ENCODE measurements at regions not wholly inside any gene's neighbourhood (a gene's known extent, or its start where the extent isn't known, plus 50 kb on each side); places are given as distances from the start of the nearest gene placed in this dataset.

GRCh38 chr3:69536306-69537020, 150.6 kb upstream of the FRMD4B start:
- peaks cover 22% of the 10 kb centered on the region for H3K27me3 Mint-ChIP-seq (ENCODE audit: low read depth)
- no peaks in the 10 kb centered on the region for H3K36me3 Mint-ChIP-seq (ENCODE audit: low read depth)
- H3K4me1 Mint-ChIP-seq (ENCODE audit: low read depth) = peaks cover 3% of the 10 kb centered on the region
- intact Hi-C loops (cut with micrococcal nuclease) = no loop called here
- CTCF ChIA-PET = no interaction called here
- no peak overlapping the region for H3K4me3 Mint-ChIP-seq
- no peaks in the 10 kb centered on the region for H3K9me3 Mint-ChIP-seq
- no peak overlapping the region for H3K27ac Mint-ChIP-seq
- no peak for DNase-seq

DNA sequence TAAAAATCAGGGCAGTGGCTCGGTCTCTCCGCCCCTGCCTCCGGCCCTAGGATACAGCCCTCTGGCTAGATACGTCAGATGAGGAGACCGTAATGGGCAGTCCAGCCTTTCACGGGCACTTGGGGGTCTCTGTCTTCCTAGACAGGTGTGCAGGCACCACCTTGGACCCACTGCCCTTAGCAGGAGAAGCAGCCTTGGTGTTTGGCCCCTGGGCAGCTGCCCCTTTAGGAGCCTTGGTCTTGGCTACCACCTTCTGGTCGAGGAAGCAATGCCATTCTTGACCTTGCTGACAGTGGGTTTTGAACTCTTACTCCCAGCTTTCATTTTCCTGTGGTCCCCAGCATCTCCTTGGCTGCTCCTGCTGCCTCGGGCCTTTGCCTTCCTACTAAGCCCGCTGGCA, 149.7 kb upstream of the FRMD4B start:
- Mint-ChIP-seq H3K27ac (no peak overlapping the region), H3K4me3 (no peak overlapping the region), H3K27me3 (ENCODE audit: low read depth) (peaks cover 14% of the 10 kb centered on the region), H3K4me1 (ENCODE audit: low read depth) (no peaks in the 10 kb centered on the region), H3K36me3 (ENCODE audit: low read depth) (no peaks in the 10 kb centered on the region), H3K9me3 (no peaks in the 10 kb centered on the region)
- DNase-seq = no peak
- CTCF ChIA-PET = no interaction called here
- intact Hi-C loops (cut with micrococcal nuclease) = no loop called here

DNA sequence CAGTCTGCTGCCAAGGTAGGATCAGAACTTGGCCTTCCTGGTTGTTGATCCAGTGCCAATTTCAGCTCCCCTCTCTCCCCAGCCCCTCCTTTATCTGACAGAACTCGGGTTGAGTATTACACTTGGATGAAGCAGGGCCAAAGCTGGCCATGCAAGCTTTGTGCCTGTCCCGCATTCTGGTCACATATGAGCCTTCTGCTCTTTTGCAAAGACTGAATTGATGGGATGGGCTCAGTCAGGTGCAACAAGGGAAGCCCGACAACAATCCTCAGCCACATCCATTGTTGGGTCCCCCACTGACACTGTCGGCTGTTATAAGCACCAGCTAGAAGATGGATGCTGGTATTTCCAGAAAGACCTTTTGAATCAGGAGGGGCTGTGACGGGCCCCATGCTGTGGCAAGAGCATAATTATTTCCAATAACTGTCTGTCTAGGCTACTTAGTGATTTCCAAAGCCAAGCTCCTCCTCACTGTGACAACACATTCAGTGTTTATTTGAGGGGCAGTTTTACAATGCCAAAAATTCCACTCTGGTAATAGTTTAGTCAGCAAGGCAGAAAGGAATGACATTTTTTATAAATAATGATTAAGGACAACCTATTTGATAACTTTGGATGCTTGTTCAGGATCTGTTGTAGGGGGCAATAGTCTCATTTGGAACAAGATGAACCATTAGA, 146.8 kb upstream of the FRMD4B start:
- Mint-ChIP-seq H3K27ac (no peak overlapping the region), H3K4me3 (no peak overlapping the region), H3K36me3 (ENCODE audit: low read depth) (no peaks in the 10 kb centered on the region), H3K4me1 (ENCODE audit: low read depth) (no peaks in the 10 kb centered on the region), H3K9me3 (no peaks in the 10 kb centered on the region), H3K27me3 (ENCODE audit: low read depth) (peaks cover 6% of the 10 kb centered on the region)
- CTCF ChIA-PET = no interaction called here
- no peak for DNase-seq
- intact Hi-C loops (cut with micrococcal nuclease) = no loop called here

- Mint-ChIP-seq H3K4me1 (ENCODE audit: low read depth) (no peaks in the 10 kb centered on the region), H3K27me3 (ENCODE audit: low read depth) (peaks cover 6% of the 10 kb centered on the region), H3K36me3 (ENCODE audit: low read depth) (no peaks in the 10 kb centered on the region), H3K9me3 (no peaks in the 10 kb centered on the region), H3K27ac (no peak overlapping the region), H3K4me3 (no peak overlapping the region)
- no peak for DNase-seq
- CTCF ChIA-PET = no interaction called here
- intact Hi-C loops (cut with micrococcal nuclease) = no loop called here
Observed at GRCh38 chr3:69531576-69532546, 146.0 kb upstream of the FRMD4B start.

DNA sequence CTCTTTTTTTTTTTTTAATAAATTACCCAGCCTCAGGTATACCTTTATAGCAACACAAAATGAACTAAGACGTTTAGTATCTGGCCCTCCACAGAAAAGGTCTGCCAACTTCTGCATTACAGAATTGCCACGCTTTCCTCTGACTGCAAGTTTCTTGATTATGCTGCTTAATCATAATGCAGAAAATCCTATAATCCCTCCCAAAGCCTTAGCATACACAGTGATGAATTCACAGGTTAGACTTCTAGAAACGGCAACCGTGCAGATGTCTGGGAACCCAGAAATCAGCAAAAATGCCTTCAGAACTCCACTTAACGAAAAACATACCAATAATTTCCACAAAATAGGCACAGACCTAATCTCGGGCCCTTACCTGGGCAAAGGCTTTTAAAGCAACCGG, 144.7 kb upstream of the FRMD4B start:
- intact Hi-C loops (cut with micrococcal nuclease) = no loop called here
- Mint-ChIP-seq H3K4me3 (no peak overlapping the region), H3K27ac (no peak overlapping the region), H3K36me3 (ENCODE audit: low read depth) (no peaks in the 10 kb centered on the region), H3K27me3 (ENCODE audit: low read depth) (peaks cover 6% of the 10 kb centered on the region), H3K4me1 (ENCODE audit: low read depth) (no peaks in the 10 kb centered on the region), H3K9me3 (no peaks in the 10 kb centered on the region)
- DNase-seq = no peak
- CTCF ChIA-PET = no interaction called here

- CTCF ChIA-PET = no interaction called here
- H3K27ac Mint-ChIP-seq = no peak overlapping the region
- no peak for DNase-seq
- H3K4me3 Mint-ChIP-seq = no peak overlapping the region
- H3K36me3 Mint-ChIP-seq (ENCODE audit: low read depth) = no peaks in the 10 kb centered on the region
- intact Hi-C loops (cut with micrococcal nuclease) = no loop called here
- no peaks in the 10 kb centered on the region for H3K9me3 Mint-ChIP-seq
- H3K4me1 Mint-ChIP-seq (ENCODE audit: low read depth) = no peaks in the 10 kb centered on the region
- peaks cover 3% of the 10 kb centered on the region for H3K27me3 Mint-ChIP-seq (ENCODE audit: low read depth)
Observed at GRCh38 chr3:69527498-69527897, 141.6 kb upstream of the FRMD4B start.

DNA sequence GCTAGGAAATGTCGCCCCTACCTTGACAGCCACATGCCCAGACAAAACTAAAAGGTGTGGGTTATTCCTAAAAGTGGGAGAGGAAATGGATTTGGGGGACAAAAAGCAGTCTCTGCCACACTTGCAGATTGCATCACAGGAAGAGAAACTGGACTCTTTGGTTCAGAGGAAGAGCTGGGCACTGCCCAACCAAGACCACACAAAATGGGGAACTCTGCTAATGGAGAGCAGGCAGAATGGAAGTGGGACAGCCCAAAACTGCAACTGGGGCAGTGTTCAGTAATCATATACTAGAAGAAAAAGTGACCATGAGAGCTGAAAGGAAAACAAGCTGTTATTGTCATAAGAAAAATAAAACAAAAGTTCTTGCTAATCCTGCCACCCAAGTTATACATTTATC, 138.9 kb upstream of the FRMD4B start:
- H3K27ac Mint-ChIP-seq = no peak overlapping the region
- intact Hi-C loops (cut with micrococcal nuclease) = no loop called here
- no peaks in the 10 kb centered on the region for H3K9me3 Mint-ChIP-seq
- DNase-seq = no peak
- H3K36me3 Mint-ChIP-seq (ENCODE audit: low read depth) = no peaks in the 10 kb centered on the region
- no peak overlapping the region for H3K4me3 Mint-ChIP-seq
- no peaks in the 10 kb centered on the region for H3K4me1 Mint-ChIP-seq (ENCODE audit: low read depth)
- peaks cover 3% of the 10 kb centered on the region for H3K27me3 Mint-ChIP-seq (ENCODE audit: low read depth)
- CTCF ChIA-PET = no interaction called here

DNA sequence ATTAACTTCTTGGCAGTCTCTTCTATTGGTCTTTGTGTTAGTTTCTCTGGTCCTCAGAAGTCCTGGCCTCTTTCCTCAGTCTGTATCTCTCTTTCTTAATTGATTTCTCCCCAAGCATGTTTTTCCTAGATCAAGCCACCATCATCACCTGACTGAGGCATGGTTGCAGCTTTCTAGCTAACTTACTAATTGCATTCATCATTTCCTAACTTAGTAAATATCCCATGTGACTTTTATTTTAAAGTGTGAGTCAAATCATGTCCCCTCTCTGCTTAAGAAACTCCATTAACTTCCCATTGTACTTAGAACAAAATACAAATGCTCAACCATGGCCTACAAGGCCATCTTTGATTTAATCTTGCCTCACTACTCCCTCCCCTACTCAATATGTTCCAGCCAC, 135.4 kb upstream of the FRMD4B start:
- intact Hi-C loops (cut with micrococcal nuclease) = no loop called here
- Mint-ChIP-seq H3K4me1 (ENCODE audit: low read depth) (no peaks in the 10 kb centered on the region), H3K27ac (no peak overlapping the region), H3K27me3 (ENCODE audit: low read depth) (peaks cover 2% of the 10 kb centered on the region), H3K4me3 (no peak overlapping the region), H3K36me3 (ENCODE audit: low read depth) (no peaks in the 10 kb centered on the region), H3K9me3 (no peaks in the 10 kb centered on the region)
- CTCF ChIA-PET = no interaction called here
- DNase-seq = no peak

GRCh38 chr3:69511361-69511760, 125.5 kb upstream of the FRMD4B start:
- peaks cover 4% of the 10 kb centered on the region for H3K9me3 Mint-ChIP-seq
- H3K27ac Mint-ChIP-seq = no peak overlapping the region
- H3K27me3 Mint-ChIP-seq (ENCODE audit: low read depth) = peaks cover 6% of the 10 kb centered on the region
- no peaks in the 10 kb centered on the region for H3K4me1 Mint-ChIP-seq (ENCODE audit: low read depth)
- no peak for DNase-seq
- intact Hi-C loops (cut with micrococcal nuclease) = no loop called here
- H3K4me3 Mint-ChIP-seq = no peak overlapping the region
- no peaks in the 10 kb centered on the region for H3K36me3 Mint-ChIP-seq (ENCODE audit: low read depth)
- CTCF ChIA-PET = no interaction called here

GRCh38 chr3:69510481-69511030, 124.7 kb upstream of the FRMD4B start:
- no peak overlapping the region for H3K4me3 Mint-ChIP-seq
- DNase-seq = no peak
- intact Hi-C loops (cut with micrococcal nuclease) = no loop called here
- CTCF ChIA-PET = no interaction called here
- H3K4me1 Mint-ChIP-seq (ENCODE audit: low read depth) = no peaks in the 10 kb centered on the region
- no peaks in the 10 kb centered on the region for H3K36me3 Mint-ChIP-seq (ENCODE audit: low read depth)
- no peak overlapping the region for H3K27ac Mint-ChIP-seq
- H3K9me3 Mint-ChIP-seq = peaks cover 4% of the 10 kb centered on the region
- H3K27me3 Mint-ChIP-seq (ENCODE audit: low read depth) = peaks cover 6% of the 10 kb centered on the region

DNA sequence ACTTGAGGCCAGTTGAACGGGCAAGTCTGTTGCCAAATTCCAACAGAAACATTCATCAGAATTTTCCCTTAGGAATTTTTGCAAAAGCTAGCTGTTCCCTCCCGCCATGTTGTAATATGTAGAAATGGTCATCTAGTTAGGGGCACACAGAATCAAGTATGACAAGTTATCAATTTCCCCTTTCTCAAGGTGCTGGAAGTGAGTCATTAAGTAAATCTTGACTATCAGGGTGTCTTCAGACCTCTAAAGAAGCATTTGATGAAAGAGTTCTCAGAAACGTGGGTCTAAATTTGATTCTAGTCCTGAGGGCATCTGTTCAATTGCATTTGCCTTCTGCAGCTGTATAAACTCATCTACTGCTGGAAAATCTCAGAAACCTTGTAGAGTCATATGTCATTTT, 123.4 kb upstream of the FRMD4B start:
- H3K36me3 Mint-ChIP-seq (ENCODE audit: low read depth) = no peaks in the 10 kb centered on the region
- DNase-seq = no peak
- no peaks in the 10 kb centered on the region for H3K4me1 Mint-ChIP-seq (ENCODE audit: low read depth)
- intact Hi-C loops (cut with micrococcal nuclease) = no loop called here
- H3K9me3 Mint-ChIP-seq = peaks cover 4% of the 10 kb centered on the region
- peaks cover 6% of the 10 kb centered on the region for H3K27me3 Mint-ChIP-seq (ENCODE audit: low read depth)
- CTCF ChIA-PET = no interaction called here
- no peak overlapping the region for H3K4me3 Mint-ChIP-seq
- no peak overlapping the region for H3K27ac Mint-ChIP-seq

GRCh38 chr3:69505770-69506407, 120.0 kb upstream of the FRMD4B start:
- no peak for DNase-seq
- no peaks in the 10 kb centered on the region for H3K4me1 Mint-ChIP-seq (ENCODE audit: low read depth)
- H3K27me3 Mint-ChIP-seq (ENCODE audit: low read depth) = peaks cover 8% of the 10 kb centered on the region
- H3K9me3 Mint-ChIP-seq = no peaks in the 10 kb centered on the region
- intact Hi-C loops (cut with micrococcal nuclease) = no loop called here
- CTCF ChIA-PET = no interaction called here
- H3K36me3 Mint-ChIP-seq (ENCODE audit: low read depth) = no peaks in the 10 kb centered on the region
- no peak overlapping the region for H3K27ac Mint-ChIP-seq
- no peak overlapping the region for H3K4me3 Mint-ChIP-seq

Measured in activated naive CD4-positive, alpha-beta T cell treated with anti-CD3 and anti-CD28 coated beads for 36 hours (primary cell).